Neural cell (in vitro differentiated cells): ENCODE measurements at regions not wholly inside any gene's neighbourhood (a gene's known extent, or its start where the extent isn't known, plus 50 kb on each side); places are given as distances from the start of the nearest gene placed in this dataset.

Source experiments
- POLR2AphosphoS5 ChIP-seq: IDR thresholded peaks from 2 replicates; pipeline ENCODE4 v1.6.1; 2012
- RAD21 ChIP-seq: fragments of 450-650 bp; conservative IDR thresholded peaks from 2 replicates; pipeline ENCODE4 v1.6.1; 2014; ENCODE audit warnings: antibody characterized with exemption, mild to moderate bottlenecking, moderate library complexity
- SMC3 ChIP-seq: fragments of 450-650 bp; conservative IDR thresholded peaks from 2 replicates; pipeline ENCODE4 v1.6.1; 2014; ENCODE audit warnings: antibody characterized with exemption, mild to moderate bottlenecking, moderate library complexity; ENCODE audit not compliant: poor library complexity
- TAF1 ChIP-seq: IDR thresholded peaks from 2 replicates; pipeline ENCODE4 v1.6.1; 2012; ENCODE audit warnings: low read depth
- TF ChIP-seq, protein P1 (sequence below): fragments of 450-650 bp; IDR thresholded peaks from 2 replicates; pipeline ENCODE4 v1.5.1; 2014; ENCODE audit warnings: antibody characterized with exemption, mild to moderate bottlenecking, moderate library complexity; ENCODE audit not compliant: poor library complexity, severe bottlenecking

DNA sequence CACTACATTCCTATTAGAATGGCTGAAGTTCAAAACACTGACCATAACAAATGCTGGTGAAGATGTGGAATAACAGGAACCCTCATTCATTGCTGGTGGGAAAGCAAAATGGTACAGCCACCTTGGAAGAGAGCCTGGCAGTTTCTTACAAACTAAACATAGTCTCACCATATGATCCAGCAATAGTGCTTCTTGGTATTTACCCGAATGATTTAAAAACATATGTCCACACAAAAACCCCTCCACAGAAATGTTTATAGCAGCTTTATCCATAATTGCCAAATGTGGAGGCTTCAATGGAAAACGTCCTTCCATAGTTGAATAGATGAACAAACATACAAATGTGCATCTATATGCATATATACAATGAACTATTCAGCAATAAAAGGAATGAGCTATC, 330.8 kb downstream of the BTBD3 start:
- TF ChIP-seq POLR2AphosphoS5 (no peak), SMC3 (no peak), TAF1 (no peak), RAD21 (no peak)
- TF ChIP-seq, protein P1, sequence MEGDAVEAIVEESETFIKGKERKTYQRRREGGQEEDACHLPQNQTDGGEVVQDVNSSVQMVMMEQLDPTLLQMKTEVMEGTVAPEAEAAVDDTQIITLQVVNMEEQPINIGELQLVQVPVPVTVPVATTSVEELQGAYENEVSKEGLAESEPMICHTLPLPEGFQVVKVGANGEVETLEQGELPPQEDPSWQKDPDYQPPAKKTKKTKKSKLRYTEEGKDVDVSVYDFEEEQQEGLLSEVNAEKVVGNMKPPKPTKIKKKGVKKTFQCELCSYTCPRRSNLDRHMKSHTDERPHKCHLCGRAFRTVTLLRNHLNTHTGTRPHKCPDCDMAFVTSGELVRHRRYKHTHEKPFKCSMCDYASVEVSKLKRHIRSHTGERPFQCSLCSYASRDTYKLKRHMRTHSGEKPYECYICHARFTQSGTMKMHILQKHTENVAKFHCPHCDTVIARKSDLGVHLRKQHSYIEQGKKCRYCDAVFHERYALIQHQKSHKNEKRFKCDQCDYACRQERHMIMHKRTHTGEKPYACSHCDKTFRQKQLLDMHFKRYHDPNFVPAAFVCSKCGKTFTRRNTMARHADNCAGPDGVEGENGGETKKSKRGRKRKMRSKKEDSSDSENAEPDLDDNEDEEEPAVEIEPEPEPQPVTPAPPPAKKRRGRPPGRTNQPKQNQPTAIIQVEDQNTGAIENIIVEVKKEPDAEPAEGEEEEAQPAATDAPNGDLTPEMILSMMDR = no peak
